Vagina (tissue), 2 donors: ENCODE measurements at regions not wholly inside any gene's neighbourhood (a gene's known extent, or its start where the extent isn't known, plus 50 kb on each side); places are given as distances from the start of the nearest gene placed in this dataset.

Source experiments
- POLR2A ChIP-seq, 2 donors: fragments of 450-650 bp; IDR thresholded peaks; one replicate each; pipeline ENCODE4 v1.6.1; 2017; ENCODE audit warnings: antibody characterized with exemption in 2 of 2, mild to moderate bottlenecking in 2 of 2, moderate library complexity in 2 of 2
- TF ChIP-seq, protein P1 (sequence below), 3 experiments: fragments of 450-650 bp in 2 of 3; fragments of 200-600 bp in 1 of 3; sonication (generic) in 1 of 3; IDR thresholded peaks; one replicate each; pipeline ENCODE4 v1.5.1; 2017 to 2019; ENCODE audit warnings: antibody characterized with exemption in 3 of 3, mild to moderate bottlenecking in 2 of 3, moderate library complexity in 2 of 3

DNA sequence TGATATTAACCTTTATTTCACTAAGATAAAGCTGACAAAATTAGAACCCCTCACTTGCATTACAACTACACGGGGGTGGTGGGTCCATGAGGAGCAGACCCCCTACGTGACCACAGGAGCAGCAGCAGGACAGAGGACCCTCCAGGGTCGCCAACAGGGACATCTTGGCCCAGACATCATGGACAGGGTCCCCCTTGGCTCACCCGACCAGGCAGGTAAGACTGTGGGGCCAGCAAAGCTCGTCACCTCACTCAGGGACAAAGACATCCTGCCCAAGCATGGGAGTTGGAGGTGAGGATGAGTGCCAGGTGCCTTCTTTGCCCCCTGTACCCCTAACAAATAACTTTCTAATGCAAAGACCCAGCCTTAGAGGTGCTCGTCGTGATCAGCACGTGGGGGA is 111.3 kb upstream of the RAB6C start:
- TF ChIP-seq, protein P1, sequence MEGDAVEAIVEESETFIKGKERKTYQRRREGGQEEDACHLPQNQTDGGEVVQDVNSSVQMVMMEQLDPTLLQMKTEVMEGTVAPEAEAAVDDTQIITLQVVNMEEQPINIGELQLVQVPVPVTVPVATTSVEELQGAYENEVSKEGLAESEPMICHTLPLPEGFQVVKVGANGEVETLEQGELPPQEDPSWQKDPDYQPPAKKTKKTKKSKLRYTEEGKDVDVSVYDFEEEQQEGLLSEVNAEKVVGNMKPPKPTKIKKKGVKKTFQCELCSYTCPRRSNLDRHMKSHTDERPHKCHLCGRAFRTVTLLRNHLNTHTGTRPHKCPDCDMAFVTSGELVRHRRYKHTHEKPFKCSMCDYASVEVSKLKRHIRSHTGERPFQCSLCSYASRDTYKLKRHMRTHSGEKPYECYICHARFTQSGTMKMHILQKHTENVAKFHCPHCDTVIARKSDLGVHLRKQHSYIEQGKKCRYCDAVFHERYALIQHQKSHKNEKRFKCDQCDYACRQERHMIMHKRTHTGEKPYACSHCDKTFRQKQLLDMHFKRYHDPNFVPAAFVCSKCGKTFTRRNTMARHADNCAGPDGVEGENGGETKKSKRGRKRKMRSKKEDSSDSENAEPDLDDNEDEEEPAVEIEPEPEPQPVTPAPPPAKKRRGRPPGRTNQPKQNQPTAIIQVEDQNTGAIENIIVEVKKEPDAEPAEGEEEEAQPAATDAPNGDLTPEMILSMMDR (IDR thresholded peaks at IDR 0.05) = no peak
- TF ChIP-seq POLR2A (IDR thresholded peaks at IDR 0.05) = no peak
